OCI-M2 (cell line): ENCODE measurements at regions not wholly inside any gene's neighbourhood (a gene's known extent, or its start where the extent isn't known, plus 50 kb on each side); places are given as distances from the start of the nearest gene placed in this dataset.

Experiments
- DNase-seq: peaks from one replicate; lab custom pipeline; 2025; ENCODE audit not compliant: unreplicated experiment; lab: John Stamatoyannopoulos, UW

- DNase-seq: no peak
These were observed 83.1 kb upstream of the TSPAN8 start for GRCh38 chr12:71240946-71241345.

GRCh38 chr12:71239731-71240130, 81.9 kb upstream of the TSPAN8 start:
- no peak for DNase-seq

DNA sequence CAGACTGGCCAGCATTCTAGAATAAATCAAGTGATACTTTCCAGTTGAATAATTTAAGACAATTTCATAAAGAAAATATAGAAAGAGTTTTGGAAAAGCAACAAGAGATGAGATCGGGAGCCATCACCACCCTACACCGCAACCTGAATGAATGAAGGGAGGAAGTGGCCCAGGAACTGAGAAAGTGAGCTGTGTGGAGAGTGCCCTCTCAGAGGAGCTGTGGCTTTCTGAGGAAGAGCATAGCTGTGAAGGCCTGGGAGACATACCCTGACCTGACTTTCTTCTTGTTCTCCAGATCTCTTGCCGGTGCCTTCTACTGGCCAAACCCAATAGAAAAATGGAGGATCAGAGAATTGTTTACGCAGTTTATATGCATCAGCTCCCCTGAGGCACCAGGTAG, 79.3 kb upstream of the TSPAN8 start:
- DNase-seq: no peak

GRCh38 chr12:71236133-71236660, 78.4 kb upstream of the TSPAN8 start:
- DNase-seq: peak; percentile 20

DNA sequence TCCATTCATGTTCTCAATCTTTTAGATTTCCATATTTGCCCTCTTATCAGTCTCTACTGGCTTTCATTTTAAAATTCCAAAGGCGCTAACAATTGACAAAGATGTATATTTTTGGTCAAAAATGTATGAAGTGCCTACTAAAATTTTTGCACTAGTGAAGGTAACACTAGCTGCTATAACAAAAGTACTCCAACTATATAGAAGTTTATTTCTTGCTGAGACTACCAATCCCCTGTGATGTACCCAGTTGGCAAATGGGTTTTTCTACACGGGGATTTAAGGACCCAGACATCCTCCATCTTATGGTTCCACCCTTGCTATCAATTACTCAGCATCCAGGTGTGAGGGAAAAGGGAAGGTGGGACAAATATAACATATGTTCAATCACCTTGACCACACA, 75.3 kb upstream of the TSPAN8 start:
- no peak for DNase-seq

- DNase-seq: no peak
These were observed 72.7 kb upstream of the TSPAN8 start for GRCh38 chr12:71230542-71230941.

DNA sequence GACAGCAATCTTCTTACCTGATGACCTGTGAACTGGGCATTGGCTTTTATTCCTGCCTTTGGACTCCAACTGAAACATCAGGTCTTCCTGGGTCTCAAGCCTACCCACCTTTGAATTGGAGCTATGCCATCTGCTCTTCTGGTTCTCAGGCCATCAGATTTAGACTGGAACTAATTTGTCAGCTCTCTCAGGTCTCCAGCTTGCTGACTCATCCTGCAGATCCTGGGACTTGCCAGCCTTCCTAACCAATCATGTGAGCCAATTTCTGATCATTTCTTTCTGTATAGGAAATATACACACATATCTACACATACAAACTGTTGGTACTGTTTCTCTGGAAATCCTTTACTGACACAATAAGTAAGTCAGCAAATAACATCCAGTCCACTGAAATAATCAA, 65.3 kb upstream of the TSPAN8 start:
- no peak for DNase-seq

GRCh38 chr12:71222436-71222835, 64.6 kb upstream of the TSPAN8 start:
- DNase-seq: no peak

DNA sequence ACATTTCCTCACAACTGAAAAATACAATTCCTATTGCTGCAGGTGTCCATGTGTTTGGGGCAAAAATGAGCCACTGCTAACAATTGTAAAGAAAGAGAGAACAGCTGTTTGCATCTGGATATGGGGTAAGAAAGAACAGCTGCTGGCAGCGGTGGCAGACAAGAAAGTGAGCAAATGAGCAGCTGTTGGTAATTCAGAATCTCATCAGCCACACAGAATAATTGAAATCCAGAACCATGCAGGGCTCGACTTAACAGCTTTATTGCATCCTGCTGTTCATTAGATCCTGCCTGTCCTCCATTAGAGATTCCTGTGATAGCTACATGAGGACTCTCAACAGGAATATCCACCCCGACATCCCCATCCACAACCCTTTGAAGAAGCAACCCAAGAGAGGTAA, 62.5 kb upstream of the TSPAN8 start:
- DNase-seq: no peak

DNA sequence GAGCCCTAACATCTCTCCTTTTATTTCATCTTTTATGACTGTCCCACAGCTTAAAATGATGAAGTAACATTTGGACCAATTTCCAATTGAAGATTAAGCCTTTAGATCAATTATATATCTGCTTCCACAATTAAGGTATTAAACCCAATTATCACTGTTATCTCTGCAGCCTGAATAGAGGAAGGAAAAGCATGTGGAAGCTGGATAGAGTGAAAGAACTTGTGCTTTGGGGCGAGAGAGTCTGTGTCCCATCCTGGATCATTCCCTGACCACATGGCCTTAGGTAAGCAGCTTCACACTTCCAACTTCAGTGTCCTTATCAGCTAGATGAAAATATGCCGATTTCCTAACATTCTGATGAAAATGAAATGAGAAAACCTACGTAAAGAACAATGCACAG, 61.4 kb upstream of the TSPAN8 start:
- DNase-seq: no peak

DNA sequence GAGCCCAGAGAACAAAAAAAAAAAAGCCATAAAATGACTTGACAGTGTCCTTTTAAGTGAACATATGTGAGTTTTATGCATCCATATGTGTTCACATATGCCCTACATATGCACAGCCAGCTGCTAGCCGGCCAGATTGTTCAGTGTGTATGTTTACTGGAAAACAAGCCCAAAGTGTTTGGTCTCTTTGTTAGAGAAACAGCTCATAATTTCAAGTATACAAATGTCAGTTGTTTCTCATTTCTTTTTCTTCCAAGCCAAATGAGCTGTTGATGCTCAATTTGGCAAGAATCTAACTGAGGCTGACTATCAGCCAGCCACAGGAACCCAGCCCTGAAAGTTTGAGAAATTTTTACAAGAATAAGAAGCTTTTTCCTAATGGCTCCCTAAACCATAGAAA, 60.8 kb upstream of the TSPAN8 start:
- DNase-seq: no peak

DNA sequence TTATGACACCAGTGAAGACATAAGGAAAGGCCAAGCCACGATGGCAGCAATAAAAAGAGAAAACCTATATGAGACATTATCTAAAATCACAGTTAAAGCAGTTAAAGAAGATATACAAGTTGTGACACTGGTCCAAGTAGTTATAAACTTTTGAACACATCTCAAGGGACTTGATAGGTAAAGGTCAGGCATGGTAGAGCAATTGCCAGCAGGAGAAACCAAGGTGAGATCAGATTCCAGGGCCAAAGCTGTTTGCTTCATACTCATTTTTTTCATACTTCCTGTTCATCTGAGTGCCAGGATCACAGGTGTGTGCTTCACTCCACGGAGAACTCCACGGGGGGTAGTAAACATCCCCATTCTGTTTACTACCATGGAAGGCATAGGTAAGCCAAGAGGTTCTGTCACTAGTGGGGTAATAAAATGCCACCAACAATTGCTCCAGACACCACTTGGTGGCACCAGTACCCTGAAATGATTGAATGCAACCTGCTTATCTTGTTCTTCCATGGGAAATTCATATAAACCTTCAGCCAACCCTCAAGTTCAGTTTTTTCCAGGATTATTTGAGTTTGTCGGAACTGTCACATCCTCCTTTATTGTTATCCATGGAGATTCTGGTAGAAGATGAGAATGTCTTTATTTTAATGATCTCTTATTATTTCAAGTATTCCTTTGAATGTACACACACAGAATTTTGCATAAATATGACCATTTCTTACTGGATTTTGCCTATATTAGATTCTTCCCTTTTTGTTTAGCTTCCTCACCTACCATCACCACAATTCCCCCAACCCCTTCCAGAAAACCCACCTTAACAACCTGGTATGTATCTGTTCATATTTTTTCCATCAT, 59.2 kb upstream of the TSPAN8 start:
- DNase-seq: peak; percentile 44

- DNase-seq: no peak
These were observed 56.9 kb upstream of the TSPAN8 start for GRCh38 chr12:71214511-71215285.

- DNase-seq: no peak
These were observed 50.4 kb upstream of the TSPAN8 start for GRCh38 chr12:71208053-71208685.
